Activated effector memory CD4-positive, alpha-beta T cell treated with Interleukin-2 at 50 U/mL for 16 hours (primary cell): ENCODE measurements at regions not wholly inside any gene's neighbourhood (a gene's known extent, or its start where the extent isn't known, plus 50 kb on each side); places are given as distances from the start of the nearest gene placed in this dataset.
"Not testable (repeated sequence)": the region's sequence is repeated elsewhere in the genome, so short reads cannot be mapped to it uniquely, and the experiment has no call there.

ENCODE experiments used
- DNase-seq: peaks from one replicate; pipeline ENCODE4 v3.0.0-alpha.2; 2020

GRCh38 chr10:78658645-78659597 is 409.8 kb upstream of the ZMIZ1 start:
- no peak for DNase-seq

GRCh38 chr10:78659598-78659967 is 409.2 kb upstream of the ZMIZ1 start:
- no peak for DNase-seq

DNA sequence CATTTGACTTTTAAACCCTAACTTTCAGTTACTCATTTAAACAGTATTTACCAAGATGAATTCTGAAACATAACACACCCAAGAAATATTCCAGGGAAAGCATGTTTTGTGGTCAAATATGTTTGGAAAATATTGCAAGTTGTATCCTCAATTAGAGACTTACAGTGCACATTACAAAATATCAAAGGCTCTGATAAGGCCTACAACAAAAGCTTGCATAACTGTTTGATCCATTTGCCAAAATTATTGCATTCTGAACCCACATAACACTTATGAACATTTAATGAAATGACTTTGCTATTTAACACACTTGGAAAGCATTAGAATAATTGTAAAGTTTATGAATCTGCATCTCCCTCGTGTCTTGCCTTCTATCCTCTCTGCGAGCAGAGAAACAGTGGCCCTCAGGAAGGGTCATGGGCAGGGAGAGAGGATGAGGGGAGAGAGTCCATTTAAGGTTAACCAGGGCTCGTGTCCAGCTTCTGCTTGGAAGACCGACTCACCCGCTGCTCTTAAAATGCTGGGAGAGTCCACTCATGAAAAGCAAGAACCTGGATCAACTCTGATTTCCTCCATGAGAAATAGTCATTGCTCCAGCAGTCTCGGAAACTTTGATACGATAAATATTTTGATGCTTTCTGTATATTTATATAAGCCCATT is 408.2 kb upstream of the ZMIZ1 start:
- no peak for DNase-seq

DNA sequence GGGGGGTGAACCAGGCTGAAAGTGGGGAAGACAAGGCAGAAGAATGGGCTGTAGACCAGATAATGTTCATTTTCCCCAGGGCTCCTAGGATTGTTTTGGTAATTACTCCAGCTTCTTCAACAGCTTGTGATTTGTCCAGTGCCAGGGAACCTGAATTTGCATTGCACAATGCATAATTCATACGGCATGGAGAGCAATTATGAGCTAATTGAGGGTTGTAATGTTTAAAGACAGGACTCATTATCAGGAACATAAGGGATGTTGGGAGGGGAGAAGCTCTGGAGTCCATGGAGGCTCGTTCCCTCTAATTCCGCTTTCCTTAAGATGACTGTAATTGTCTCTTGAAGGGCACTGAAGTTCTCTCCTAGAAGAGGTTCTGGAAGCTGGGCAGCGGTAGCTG is 405.0 kb upstream of the ZMIZ1 start:
- DNase-seq = no peak

DNA sequence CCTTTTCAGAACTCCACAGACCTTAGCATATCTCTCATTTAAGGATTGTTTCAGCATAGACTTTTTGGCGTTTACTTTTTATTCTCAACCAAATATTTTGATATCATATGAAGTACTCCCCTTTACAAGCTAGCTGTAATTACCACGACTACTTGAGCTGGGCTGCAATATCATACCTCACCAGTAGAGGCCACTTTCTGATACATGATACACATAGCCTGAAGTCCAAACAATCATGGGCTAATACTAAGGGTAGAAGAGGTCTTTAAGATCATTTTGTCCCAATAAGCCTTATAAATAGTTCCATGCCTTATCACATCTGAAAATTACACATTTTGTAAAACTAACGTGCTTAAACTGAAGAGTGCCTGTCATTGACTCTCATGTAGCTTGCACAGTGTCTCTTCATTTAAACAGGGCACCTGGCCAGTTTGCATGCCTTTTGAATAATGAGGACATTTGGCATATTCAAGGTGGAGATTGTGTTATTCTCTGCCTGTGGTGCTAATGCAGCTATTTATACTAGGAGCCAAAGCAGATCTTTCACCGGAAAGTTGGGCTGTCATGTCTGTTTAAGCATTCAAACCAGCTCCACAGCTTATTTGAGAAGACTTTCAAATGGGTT is 403.7 kb upstream of the ZMIZ1 start:
- no peak for DNase-seq

DNA sequence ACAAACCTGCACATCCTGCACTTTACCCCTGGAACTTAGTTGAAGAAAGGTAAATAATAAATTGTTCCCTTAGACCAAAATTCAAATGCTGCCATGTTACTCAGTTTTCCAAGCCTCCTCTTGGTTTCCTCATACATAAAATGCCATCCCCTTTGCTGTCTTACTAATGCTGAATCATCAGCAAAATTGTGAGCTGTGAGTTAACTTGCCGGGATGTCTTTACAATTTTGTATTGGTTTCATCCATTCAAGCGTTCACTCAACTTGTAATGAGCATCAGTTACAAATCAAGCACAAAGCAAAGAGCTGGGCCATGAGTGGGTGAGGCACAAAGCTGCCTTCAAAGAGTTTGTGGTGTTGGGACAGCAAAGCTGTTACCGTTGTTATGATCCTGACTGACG is 395.8 kb upstream of the ZMIZ1 start:
- DNase-seq = no peak

- DNase-seq = not testable (repeated sequence)
Observed at GRCh38 chr10:78681141-78681540, 387.6 kb upstream of the ZMIZ1 start.

GRCh38 chr10:78681986-78682385 is 386.8 kb upstream of the ZMIZ1 start:
- DNase-seq = not testable (repeated sequence)

DNA sequence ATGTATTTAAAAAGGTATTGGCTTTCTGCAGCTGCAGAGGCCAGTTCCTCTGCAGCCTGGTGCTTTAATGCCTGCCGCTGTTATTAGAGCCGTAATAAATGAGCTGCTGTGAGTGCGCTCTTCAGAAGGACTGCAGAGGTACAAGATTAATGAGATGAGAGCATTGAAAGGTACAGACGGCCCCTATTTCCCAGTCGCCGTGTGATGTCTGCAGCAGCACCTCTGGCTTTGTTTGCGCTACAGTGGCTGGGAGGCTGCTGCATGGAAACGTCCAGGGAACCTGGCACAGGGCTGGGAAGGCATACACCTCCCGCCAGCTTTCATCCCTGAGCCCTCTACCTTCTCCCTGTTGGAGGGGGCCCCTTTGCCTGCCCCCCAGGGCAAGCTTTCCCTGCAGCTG is 383.8 kb upstream of the ZMIZ1 start:
- no peak for DNase-seq

GRCh38 chr10:78685466-78686103 is 383.2 kb upstream of the ZMIZ1 start:
- DNase-seq = no peak

DNA sequence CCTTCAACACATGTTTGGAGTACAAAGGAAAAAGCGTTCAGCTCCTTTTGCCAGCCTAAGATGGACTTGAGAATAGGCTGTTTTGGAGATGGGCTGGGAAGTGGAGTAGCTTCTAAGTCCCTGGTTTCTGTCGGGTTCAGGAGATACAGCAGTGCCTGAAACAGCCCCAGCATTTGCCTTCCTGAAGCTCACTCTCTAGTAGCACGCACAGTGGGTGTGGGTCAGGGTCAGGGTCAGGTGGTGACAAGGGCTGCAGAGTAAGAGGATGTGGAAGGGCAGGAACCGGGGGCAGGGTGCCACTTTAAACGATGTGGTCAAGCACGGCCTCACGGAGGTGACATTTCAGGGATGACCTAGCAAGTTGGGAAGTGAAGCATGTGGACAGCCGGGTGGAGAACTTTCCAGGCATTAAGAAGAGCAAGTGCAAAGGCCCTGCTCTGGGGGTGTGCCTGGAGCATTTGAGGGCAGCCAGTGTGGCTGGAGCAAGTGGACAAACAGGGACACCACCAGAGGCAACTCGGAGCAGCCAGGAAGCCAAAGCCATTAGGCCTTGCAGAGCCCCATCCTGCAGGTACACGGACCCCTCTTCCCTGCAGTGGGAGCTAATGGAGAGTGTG is 382.2 kb upstream of the ZMIZ1 start:
- DNase-seq = no peak

GRCh38 chr10:78687626-78688025 is 381.1 kb upstream of the ZMIZ1 start:
- DNase-seq = no peak

- no peak for DNase-seq
Observed at GRCh38 chr10:78688230-78688900, 380.4 kb upstream of the ZMIZ1 start.

- DNase-seq = no peak
Observed at GRCh38 chr10:78688901-78689583, 379.7 kb upstream of the ZMIZ1 start.

DNA sequence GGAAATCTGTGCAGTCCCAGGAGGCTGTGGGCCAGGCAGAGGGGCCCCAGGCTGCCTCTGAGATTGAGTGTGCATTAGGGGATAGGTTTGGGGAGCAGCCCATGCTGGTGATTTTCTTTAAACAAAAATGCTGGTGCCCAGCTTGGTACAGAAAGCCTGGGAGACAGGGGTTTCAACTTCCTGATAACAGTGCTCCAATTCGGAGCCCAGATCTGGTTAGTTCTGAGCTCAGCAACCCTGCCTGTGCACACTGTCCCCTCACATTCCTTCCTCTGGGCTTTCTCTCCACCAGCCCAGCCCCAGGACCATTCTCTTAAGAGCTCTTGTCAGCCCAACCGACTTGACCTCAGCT is 379.2 kb upstream of the ZMIZ1 start:
- DNase-seq = no peak

GRCh38 chr10:78690354-78691111 is 378.2 kb upstream of the ZMIZ1 start:
- no peak for DNase-seq

DNA sequence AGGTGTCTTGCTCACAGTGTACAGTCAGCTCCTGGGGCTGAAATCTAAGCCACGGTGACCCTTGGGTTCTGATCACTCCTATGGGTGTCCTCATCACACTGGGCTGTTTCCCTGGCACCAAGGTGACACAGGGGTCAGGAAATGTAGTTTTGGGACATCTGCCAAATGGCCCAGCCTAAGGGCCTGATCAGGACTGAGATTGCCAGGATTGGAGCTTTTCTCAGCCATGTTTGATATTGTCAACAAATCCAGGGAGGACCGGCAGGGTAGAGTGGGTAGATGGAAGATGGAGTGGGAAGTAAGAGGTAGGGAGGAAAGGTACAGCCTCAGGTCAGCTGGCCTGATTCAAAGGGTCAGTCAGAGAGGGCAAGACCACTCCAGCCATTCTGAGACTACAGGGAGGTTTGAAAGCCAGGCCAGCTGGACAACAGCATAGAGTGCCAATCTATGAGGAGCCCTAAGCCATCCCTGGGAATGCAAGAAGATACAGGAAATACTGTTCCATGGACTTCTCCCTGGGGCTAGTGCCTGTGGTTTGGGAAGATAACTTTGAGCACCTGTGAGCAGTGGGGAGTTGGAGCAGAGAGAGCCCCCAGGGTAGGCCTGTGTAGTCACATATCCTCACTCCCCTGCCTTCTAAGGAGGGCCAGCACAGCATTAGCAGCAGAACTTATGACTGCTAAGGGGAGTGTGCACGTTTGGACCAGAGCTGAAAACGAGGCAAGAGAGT is 377.3 kb upstream of the ZMIZ1 start:
- DNase-seq = no peak

GRCh38 chr10:78692071-78692470 is 376.7 kb upstream of the ZMIZ1 start:
- DNase-seq = no peak

DNA sequence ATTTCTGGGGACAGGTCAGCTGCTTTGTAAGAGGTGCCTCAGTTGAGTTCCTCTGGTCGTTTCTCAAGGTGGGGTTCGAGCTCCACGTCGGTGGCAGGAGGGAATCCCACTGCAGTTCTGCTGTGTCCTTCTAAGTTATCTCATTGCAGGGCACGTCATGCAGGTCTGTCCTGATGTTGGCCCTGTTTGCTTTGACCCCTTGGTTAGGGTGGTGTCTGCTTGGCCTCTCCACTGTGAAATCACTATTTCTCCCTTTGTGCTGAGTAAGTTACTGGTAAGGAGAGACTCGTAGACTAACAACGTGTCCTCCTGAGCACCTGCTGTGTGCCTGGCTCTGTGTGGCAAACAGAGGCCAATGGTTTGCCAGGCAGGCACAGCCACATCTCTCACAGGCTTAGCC is 372.9 kb upstream of the ZMIZ1 start:
- DNase-seq = no peak

- DNase-seq = no peak
Observed at GRCh38 chr10:78696791-78697395, 371.9 kb upstream of the ZMIZ1 start.
